GM19324 (cell line): ENCODE measurements at regions not wholly inside any gene's neighbourhood (a gene's known extent, or its start where the extent isn't known, plus 50 kb on each side); places are given as distances from the start of the nearest gene placed in this dataset.
"Not testable (repeated sequence)": the region's sequence is repeated elsewhere in the genome, so short reads cannot be mapped to it uniquely, and the experiment has no call there.

Experiments used
- ATAC-seq: cut with Tn5 transposase; IDR thresholded peaks from one replicate; pipeline ENCODE4 v1.9.1; 2021; ENCODE audit warnings: mild to moderate bottlenecking, moderate library complexity; ENCODE audit not compliant: unreplicated experiment, low FRiP score

DNA sequence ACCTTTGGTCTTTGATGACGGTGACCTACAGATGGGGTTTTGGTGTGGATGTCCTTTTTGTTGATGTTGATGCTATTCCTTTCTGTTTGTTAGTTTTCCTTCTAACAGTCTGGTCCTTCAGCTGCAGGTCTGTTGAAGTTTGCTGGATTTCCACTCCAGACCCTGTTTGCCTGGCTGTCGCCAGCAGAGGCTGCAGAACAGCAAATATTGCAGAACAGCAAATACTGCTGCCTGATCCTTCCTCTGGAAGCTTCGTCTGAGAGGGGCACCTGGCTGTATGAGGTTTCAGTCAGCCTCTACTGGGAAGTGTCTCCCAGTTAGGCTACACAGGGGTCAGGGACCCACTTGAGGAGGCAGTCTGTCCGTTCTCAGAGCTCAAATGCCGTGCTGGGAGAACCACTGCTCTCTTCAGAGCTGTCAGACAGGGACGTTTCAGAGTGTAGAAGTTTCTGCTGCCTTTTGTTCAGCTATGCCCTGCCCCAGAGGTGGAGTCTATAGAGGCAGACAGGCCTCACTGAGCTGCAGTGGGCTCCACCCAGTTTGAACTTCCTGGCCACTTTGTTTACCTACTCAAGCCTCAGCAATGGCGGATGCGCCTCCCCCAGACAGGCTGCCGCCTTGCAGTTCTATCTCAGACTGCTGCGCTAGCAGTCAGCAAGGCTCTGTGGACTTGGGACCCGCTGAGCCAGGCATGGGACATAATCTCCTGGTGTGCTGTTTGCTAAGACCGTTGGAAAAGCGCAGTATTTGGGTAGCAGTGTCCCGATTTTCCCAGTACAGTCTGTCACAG is 156.4 kb upstream of the NR3C2 start:
- not testable (repeated sequence) for ATAC-seq

GRCh38 chr4:148589182-148589581 is 147.0 kb upstream of the NR3C2 start:
- no peak for ATAC-seq

GRCh38 chr4:148575577-148575976 is 133.4 kb upstream of the NR3C2 start:
- ATAC-seq, result no peak

DNA sequence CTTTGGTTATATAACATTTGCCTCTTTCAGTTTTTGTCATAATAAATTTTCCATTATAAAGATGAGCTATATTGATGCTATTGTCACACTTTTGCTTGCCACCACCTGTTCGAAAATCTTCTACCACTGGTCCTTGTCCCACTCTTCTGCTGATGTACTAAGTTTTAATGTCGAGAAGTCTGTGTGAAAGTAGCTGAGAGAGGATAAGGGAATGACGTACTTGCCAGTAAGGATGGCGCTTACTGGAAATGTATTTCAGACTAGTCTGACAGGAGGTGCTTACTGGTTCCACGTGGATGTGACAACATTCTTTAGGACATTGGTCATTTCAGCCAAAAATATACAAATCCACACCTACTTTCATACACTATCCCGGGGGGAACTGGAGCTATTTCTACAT is 132.7 kb upstream of the NR3C2 start:
- no peak for ATAC-seq

GRCh38 chr4:148574502-148574901 is 132.3 kb upstream of the NR3C2 start:
- no peak for ATAC-seq

DNA sequence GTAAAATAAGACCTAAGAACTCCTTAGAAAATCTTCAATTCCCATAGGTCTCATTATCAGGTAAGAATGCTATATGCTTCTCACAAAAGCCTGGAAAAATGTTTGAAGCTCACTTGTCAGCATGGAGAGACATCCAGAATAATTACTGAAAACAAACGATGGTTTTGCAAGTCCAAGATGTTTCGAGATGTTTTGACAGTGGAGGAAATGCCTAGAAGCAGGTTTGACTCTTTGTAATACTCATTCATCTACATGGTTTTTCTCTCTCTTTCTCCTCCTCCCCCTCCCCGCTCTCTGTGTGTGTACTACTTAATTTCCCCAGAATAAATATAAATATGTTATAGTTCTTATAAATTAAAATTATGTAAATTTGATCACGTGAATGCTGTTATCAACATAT is 131.9 kb upstream of the NR3C2 start:
- no peak for ATAC-seq

DNA sequence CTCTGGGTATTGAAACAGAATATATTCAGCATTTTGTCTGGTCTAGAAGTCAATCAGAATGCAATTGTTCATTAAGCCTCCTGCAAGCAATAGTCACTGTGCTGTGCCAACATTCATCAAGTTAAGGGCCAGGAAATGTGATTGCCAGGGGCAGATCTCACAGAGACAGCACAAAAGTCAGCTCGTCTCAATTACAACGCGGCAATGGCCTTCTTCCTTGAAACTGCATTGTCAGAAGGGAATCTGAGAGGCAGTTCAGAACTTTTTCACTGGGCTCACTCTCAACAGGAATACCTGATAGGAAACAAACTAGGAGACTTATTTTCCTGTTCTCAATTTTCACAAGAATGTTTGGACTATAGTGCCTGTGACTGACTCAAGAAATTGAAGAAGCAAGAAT is 131.1 kb upstream of the NR3C2 start:
- ATAC-seq, result no peak

DNA sequence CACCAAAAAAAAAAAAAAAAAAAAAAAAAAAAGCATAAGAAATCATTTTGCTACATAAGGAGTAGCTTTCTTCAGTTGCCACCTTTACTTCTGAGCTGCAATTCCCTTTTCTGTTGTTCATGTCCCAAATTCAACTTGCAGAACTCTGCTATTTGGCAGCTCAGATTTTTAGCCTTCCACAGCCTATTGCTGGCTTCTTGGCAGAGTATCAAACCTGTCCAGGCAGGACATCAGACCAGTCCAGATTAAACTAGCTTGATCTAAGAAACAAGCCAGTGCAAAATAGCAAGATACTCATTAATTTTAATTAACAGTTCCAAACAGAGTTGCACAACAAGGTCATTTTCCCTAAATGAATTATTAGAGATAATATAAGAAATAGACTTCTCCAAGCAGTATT is 123.6 kb upstream of the NR3C2 start:
- ATAC-seq, result no peak

DNA sequence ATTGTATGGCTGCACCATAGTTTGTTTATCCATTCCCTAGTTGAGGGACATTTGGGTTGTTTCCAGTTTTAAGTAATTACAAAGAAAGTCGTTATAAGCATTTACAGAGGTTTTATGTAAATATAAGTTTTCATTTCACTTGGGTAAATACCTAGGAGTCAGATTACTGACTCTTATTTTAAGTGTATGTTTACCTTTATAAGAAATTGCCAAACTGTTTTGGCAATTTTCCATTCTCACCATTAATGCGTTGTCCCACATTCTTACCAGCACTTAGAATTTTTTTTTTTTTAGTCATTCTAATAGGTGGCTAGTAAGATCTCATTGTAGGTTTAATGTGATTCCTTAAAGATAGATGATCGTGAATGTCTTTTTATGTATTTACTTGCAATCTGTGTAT is 121.5 kb upstream of the NR3C2 start:
- no peak for ATAC-seq

DNA sequence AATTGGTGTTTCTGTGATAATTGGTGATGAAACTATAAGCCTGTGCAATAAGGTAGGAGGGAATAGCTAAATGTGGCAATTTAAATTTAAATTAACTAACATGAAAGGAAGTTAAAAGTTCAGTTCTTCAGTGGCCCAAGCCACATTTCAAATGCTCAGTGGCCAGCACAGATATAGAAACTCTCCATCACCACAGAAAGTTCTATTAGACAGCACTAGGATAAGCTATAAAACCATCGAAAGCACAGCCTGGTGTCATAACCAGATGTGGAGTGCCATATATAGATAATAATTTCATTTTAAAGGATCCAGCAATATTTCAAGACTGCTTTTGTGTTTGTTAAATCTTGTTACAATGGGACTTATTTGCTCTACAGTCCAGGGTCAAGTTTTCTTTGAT is 119.3 kb upstream of the NR3C2 start:
- no peak for ATAC-seq

- no peak for ATAC-seq
Observed at GRCh38 chr4:148557793-148558192, 115.6 kb upstream of the NR3C2 start.

DNA sequence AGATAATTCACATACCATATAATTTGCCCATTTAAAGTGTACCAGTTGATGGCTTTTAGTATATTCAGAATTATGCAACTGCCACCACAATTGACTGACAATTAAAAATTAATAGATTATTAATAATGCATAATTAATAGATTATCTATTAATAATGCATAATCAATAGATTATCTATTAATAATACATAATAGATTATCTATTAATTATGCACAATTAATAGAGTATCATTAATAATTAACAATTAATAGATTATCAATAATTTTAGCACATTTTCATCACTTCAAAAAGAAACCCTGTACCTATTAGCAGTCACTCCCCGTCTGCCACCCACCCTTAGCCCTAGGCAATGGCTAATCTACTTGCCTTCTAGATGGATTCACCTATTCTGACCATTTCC is 108.6 kb upstream of the NR3C2 start:
- ATAC-seq, result no peak

GRCh38 chr4:148542922-148543623 is 100.9 kb upstream of the NR3C2 start:
- ATAC-seq, result no peak

DNA sequence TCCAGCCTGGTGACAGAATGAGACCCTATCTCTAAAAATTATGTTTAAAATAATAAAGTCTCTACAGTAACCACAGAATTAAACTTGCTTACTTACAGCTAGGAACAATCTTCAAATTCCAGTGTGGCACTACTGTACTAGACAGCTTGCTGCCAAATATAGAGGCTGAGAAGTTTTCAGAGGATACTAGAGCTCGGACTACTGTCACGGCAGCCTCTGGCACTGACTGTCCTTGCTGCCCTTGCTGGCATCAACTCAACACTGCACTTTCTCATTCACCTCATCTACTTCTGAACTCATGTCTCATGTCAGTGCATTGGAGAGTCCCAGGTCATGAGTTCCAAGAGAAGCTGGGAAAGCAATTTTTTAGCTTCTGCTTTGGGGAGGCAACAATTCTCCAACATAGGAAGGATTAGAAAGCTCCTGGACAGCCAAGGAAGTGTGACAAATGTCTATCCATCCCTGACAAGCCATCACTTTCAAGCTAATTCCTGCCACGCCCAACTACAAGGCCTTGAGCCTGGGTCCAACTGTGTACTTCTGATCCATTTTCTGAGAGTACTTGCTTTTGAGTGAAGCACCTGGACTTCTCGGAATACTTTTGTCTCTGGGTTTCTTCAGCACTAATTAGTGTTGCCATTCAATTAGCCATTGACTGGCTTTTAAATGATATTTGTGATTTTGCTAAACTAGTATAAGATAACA is 98.6 kb upstream of the NR3C2 start:
- no peak for ATAC-seq

GRCh38 chr4:148539387-148539786 is 97.2 kb upstream of the NR3C2 start:
- no peak for ATAC-seq

- ATAC-seq, result not testable (repeated sequence)
Observed at GRCh38 chr4:148533851-148534250, 91.6 kb upstream of the NR3C2 start.

DNA sequence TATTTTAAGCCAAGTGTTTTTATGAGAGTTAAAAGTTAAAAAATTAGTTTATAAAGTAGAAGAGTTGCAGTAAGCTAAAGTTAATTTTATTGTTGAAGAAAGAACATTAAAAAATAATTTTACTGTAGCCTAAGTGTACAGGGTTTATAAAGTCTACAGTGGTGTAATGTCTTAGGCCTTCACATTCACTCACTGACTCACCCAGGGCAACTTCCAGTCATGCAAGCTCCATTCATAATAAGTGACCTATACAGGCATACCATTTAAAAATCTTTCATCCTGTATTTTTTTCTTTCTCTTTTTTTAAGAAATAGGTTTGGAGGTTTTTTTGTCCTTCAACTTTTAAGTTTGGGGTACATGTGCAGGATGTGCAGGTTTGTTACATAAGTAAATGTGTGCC is 87.9 kb upstream of the NR3C2 start:
- no peak for ATAC-seq

- no peak for ATAC-seq
Observed at GRCh38 chr4:148527571-148527970, 85.4 kb upstream of the NR3C2 start.

- ATAC-seq, result no peak
Observed at GRCh38 chr4:148522995-148523394, 80.8 kb upstream of the NR3C2 start.

DNA sequence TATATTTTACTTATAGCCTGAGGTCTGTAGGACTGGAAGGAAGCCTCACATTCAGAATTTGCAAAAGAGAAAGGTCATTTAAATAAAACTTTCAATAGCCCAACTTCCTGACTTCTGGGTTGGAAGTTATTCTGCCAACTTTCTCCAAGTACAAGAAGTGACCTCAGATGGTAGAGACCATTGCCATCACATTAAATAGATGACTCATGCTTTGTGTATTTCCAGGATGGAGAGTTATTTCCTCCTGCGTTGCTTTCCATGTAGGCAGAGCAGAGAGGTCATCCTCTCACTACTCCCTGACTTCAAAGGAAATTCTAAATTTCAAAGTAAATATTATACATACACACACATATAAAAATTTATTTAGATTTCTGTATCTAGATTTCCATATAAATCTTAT is 73.0 kb upstream of the NR3C2 start:
- ATAC-seq, result no peak

DNA sequence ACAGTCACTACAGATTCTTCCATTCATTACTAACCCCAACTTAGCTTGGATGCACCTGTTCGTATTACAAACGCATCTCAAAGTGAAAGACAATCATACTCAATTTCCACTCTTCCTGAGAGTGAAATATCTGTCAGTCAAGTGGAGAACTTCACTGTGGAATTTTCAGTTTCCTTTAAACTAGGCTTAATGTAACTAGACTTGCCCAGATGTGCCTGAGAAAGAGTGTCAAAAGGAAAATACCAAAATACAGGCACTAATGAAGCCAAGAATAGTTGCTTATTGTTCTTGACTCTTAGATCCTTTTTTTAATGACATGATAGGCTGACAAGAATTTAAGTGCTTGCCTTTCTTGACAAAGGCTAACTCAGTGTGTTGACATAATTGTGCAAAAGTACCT is 72.4 kb upstream of the NR3C2 start:
- ATAC-seq, result no peak

- no peak for ATAC-seq
Observed at GRCh38 chr4:148514041-148514440, 71.8 kb upstream of the NR3C2 start.
